ENCODE measurements at regions not wholly inside any gene's neighbourhood (a gene's known extent, or its start where the extent isn't known, plus 50 kb on each side); places are given as distances from the start of the nearest gene placed in this dataset.

- TF ChIP-seq, protein P1, sequence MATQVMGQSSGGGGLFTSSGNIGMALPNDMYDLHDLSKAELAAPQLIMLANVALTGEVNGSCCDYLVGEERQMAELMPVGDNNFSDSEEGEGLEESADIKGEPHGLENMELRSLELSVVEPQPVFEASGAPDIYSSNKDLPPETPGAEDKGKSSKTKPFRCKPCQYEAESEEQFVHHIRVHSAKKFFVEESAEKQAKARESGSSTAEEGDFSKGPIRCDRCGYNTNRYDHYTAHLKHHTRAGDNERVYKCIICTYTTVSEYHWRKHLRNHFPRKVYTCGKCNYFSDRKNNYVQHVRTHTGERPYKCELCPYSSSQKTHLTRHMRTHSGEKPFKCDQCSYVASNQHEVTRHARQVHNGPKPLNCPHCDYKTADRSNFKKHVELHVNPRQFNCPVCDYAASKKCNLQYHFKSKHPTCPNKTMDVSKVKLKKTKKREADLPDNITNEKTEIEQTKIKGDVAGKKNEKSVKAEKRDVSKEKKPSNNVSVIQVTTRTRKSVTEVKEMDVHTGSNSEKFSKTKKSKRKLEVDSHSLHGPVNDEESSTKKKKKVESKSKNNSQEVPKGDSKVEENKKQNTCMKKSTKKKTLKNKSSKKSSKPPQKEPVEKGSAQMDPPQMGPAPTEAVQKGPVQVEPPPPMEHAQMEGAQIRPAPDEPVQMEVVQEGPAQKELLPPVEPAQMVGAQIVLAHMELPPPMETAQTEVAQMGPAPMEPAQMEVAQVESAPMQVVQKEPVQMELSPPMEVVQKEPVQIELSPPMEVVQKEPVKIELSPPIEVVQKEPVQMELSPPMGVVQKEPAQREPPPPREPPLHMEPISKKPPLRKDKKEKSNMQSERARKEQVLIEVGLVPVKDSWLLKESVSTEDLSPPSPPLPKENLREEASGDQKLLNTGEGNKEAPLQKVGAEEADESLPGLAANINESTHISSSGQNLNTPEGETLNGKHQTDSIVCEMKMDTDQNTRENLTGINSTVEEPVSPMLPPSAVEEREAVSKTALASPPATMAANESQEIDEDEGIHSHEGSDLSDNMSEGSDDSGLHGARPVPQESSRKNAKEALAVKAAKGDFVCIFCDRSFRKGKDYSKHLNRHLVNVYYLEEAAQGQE (IDR thresholded peaks at IDR 0.05; ENCODE audit: borderline replicate concordance), result peak; percentile 41
- TF ChIP-seq, protein P1 (CRISPR knock-in tag; IDR thresholded peaks at IDR 0.05; ENCODE audit: low read depth), result no peak
- TF ChIP-seq PHB2 (IDR thresholded peaks at IDR 0.05; ENCODE audit: low read depth), result peak; percentile 82
- no peak for TF ChIP-seq THRB (CRISPR knock-in tag; conservative IDR thresholded peaks at IDR 0.05)
- peak; percentile 30 for TF ChIP-seq ASH1L (IDR thresholded peaks at IDR 0.05; ENCODE audit: borderline replicate concordance, low read depth, partially characterized antibody)
- 0 out of 4 replicates have a peak, but pooled peaks of 1 of the 2 experiments have one; percentile 60 for TF ChIP-seq NONO (IDR thresholded peaks at IDR 0.05; ENCODE audit: low read depth in 2 of 2, low read length in 1 of 2)
- peak; percentile 98 for TF ChIP-seq CBFA2T3 (IDR thresholded peaks at IDR 0.05)
- 0 out of 2 replicates have a peak, but pooled peaks have one; percentile 48 for TF ChIP-seq STAT6 (CRISPR knock-in tag; IDR thresholded peaks at IDR 0.05)
- TF ChIP-seq TCF3 (CRISPR knock-in tag; IDR thresholded peaks at IDR 0.05), result peak; percentile 97
- TF ChIP-seq KLF13 (tag; IDR thresholded peaks at IDR 0.05; ENCODE audit: borderline replicate concordance, low read depth), result 0 out of 2 replicates have a peak, but pooled peaks have one; percentile 24
- peak; percentile 93 for TF ChIP-seq STAT5A (IDR thresholded peaks at IDR 0.05; ENCODE audit: borderline replicate concordance, low read length)
- TF ChIP-seq ARID1B (IDR thresholded peaks at IDR 0.05), result peak; percentile 97
- TF ChIP-seq HNRNPH1 (optimal IDR thresholded peaks at IDR 0.05; ENCODE audit: low read depth, low read length), result no peak
- no peak for TF ChIP-seq NCOA4 (IDR thresholded peaks at IDR 0.05; ENCODE audit: partially characterized antibody)
- TF ChIP-seq EGR1 (conservative IDR thresholded peaks at IDR 0.05), result peak; percentile 76
- peak; percentile 63 for TF ChIP-seq HDAC3 (IDR thresholded peaks at IDR 0.05; ENCODE audit: borderline replicate concordance, partially characterized antibody)
- TF ChIP-seq CBX3 (IDR thresholded peaks at IDR 0.05; ENCODE audit: borderline replicate concordance in 1 of 2, low read length in 2 of 2), result peak in 1 of 2 experiments; percentile 71; a peak in 1 of 3 replicates
These were observed 212.8 kb downstream of the PIK3R1 start (continued) for GRCh38 chr5:68428231-68428811.

Data from K562 (cell line).